ENCODE measurements at regions not wholly inside any gene's neighbourhood (a gene's known extent, or its start where the extent isn't known, plus 50 kb on each side); places are given as distances from the start of the nearest gene placed in this dataset.

- TF ChIP-seq CTCF (IDR thresholded peaks at IDR 0.05) (no peak), POLR2A (IDR thresholded peaks at IDR 0.05) (no peak)
These were observed 65.5 kb upstream of the POU4F3 start for GRCh38 chr5:146273109-146273508.
